WI38 (cell line): ENCODE measurements at regions not wholly inside any gene's neighbourhood (a gene's known extent, or its start where the extent isn't known, plus 50 kb on each side); places are given as distances from the start of the nearest gene placed in this dataset.

Source experiments
- H3K4me3 ChIP-seq: 2 replicates; pipeline ENCODE4 v1.5.1; 2011; ENCODE audit warnings: low read depth, mild to moderate bottlenecking, control low read depth, low read length
- CTCF ChIP-seq: IDR thresholded peaks from 2 replicates; pipeline ENCODE4 v1.5.1; 2012; ENCODE audit warnings: low read depth, mild to moderate bottlenecking, control low read depth, low read length

GRCh38 chr4:126603210-126603609 is 1029.5 kb upstream of the INTU start:
- TF ChIP-seq CTCF: no peak
- H3K4me3 ChIP-seq: no peak overlapping the region

DNA sequence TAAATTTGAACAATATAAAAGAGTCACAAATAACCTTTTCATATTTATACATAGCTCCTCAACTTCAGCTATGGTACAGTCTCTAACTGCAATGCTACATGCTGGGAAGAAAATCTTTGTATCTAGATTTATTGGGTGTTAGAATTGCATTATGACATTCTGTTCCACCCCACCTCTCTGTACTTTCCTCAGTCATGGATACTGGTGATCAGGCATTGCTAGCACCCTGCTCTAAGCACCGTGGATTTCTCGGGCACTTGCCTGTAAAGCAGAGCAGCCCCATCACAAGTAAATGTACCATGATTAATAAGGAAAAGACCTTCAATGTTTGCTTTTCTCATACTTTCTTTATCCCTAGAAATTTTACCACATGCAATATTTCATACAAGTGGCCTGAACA is 1028.9 kb upstream of the INTU start:
- H3K4me3 ChIP-seq: no peak overlapping the region
- TF ChIP-seq CTCF: no peak

DNA sequence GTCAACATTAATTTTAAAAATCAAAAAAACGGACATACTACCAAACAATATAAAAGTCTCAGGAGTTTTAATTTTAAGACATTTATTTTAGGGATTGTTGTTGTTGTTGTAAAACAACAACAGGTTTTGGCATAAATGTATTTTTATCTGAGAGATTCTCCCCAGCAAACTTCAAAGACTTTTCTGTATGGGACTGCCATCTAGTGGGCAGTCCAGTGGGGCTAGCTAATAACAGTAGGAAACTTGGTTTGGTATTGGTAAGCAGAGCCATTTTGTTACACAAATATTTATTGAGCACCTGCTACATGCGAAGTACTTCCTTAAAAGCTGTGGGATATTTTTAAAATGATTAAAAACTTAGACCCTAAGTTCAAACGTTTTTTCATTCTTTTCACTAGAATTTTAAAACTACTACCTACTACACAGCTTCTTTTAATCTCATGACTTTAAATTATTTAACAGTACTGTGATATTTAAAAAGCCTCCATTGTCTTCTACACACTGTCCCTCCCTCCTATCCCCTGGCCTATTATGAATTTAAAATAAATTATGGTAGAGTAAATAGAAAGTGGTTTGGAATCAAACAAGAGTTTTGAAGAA is 1028.4 kb upstream of the INTU start:
- H3K4me3 ChIP-seq: no peak overlapping the region
- peak; percentile 81 for TF ChIP-seq CTCF

GRCh38 chr4:126610933-126611332 is 1021.8 kb upstream of the INTU start:
- no peak overlapping the region for H3K4me3 ChIP-seq
- no peak for TF ChIP-seq CTCF

DNA sequence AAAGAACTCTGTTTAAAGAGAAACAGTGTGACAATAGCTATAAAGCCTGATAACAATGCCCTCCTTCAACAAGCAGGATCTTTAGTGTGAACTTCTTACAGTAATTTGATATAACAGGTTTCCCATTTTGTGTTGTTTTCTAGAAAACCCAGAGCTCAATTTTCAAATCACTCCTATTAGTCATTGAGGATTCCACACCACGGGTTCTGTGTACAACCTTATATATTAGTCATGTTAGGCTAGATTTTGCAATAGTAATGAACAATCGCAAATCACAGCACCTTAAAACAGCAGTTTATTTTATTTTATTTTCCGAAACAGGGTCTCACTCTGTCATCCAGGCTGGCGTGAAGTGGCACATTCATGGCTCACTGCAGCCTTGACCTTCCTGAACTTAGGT is 1020.9 kb upstream of the INTU start:
- TF ChIP-seq CTCF: no peak
- H3K4me3 ChIP-seq: no peak overlapping the region

GRCh38 chr4:126614356-126614855 is 1018.4 kb upstream of the INTU start:
- TF ChIP-seq CTCF: no peak

GRCh38 chr4:126616795-126617194 is 1016.0 kb upstream of the INTU start:
- no peak for TF ChIP-seq CTCF

More at GRCh38 chr4:126614356-126614855, 1018.4 kb upstream of the INTU start:
- H3K4me3 ChIP-seq: no peak overlapping the region

More at GRCh38 chr4:126616795-126617194, 1016.0 kb upstream of the INTU start:
- H3K4me3 ChIP-seq: no peak overlapping the region
